ENCODE measurements at regions not wholly inside any gene's neighbourhood (a gene's known extent, or its start where the extent isn't known, plus 50 kb on each side); places are given as distances from the start of the nearest gene placed in this dataset.

GRCh38 chrX:82528525-82528924 lies 979.6 kb upstream of the POU3F4 start:
- TF ChIP-seq, protein P1, sequence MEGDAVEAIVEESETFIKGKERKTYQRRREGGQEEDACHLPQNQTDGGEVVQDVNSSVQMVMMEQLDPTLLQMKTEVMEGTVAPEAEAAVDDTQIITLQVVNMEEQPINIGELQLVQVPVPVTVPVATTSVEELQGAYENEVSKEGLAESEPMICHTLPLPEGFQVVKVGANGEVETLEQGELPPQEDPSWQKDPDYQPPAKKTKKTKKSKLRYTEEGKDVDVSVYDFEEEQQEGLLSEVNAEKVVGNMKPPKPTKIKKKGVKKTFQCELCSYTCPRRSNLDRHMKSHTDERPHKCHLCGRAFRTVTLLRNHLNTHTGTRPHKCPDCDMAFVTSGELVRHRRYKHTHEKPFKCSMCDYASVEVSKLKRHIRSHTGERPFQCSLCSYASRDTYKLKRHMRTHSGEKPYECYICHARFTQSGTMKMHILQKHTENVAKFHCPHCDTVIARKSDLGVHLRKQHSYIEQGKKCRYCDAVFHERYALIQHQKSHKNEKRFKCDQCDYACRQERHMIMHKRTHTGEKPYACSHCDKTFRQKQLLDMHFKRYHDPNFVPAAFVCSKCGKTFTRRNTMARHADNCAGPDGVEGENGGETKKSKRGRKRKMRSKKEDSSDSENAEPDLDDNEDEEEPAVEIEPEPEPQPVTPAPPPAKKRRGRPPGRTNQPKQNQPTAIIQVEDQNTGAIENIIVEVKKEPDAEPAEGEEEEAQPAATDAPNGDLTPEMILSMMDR (IDR thresholded peaks at IDR 0.05), result no peak
- TF ChIP-seq POLR2A (IDR thresholded peaks at IDR 0.05), result no peak
